ENCODE measurements at regions not wholly inside any gene's neighbourhood (a gene's known extent, or its start where the extent isn't known, plus 50 kb on each side); places are given as distances from the start of the nearest gene placed in this dataset.

GRCh38 chr13:90184355-90184754, 1163.1 kb upstream of the MIR17HG start:
- H3K27me3 Mint-ChIP-seq = no peaks in the 10 kb centered on the region
- no peaks in the 10 kb centered on the region for H3K36me3 Mint-ChIP-seq
- H3K4me1 Mint-ChIP-seq = no peaks in the 10 kb centered on the region
- no peak overlapping the region for H3K4me3 Mint-ChIP-seq
- H3K9me3 Mint-ChIP-seq = no peaks in the 10 kb centered on the region
- H3K27ac Mint-ChIP-seq = no peak overlapping the region

DNA sequence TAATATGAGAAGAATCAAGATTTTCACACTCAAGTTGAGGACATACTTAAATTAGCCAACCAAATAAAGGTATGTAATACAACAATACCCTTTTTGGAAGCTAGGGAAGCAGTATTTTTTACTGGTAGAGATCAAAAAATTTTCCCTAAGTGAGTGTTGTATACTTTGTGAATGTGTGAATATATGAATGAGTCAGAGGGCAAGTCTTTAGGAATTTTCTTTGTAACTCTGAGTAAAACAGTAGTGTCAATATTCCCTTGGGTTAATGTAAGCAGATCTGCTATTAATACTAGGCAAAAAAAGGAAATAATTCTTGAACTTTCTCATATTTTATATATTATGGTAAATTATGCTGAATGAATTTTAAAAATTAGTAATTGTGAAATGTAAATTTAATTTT, 1161.8 kb upstream of the MIR17HG start:
- Mint-ChIP-seq H3K9me3 (no peaks in the 10 kb centered on the region), H3K27ac (no peak overlapping the region)

GRCh38 chr13:90187478-90188350, 1159.8 kb upstream of the MIR17HG start:
- peaks cover 4% of the 10 kb centered on the region for H3K9me3 Mint-ChIP-seq
- H3K27me3 Mint-ChIP-seq = no peaks in the 10 kb centered on the region
- no peaks in the 10 kb centered on the region for H3K36me3 Mint-ChIP-seq
- no peak overlapping the region for H3K4me3 Mint-ChIP-seq
- H3K4me1 Mint-ChIP-seq = no peaks in the 10 kb centered on the region
- no peak overlapping the region for H3K27ac Mint-ChIP-seq

More for the DNA sequence above, 1161.8 kb upstream of the MIR17HG start:
- Mint-ChIP-seq H3K4me1 (no peaks in the 10 kb centered on the region), H3K36me3 (no peaks in the 10 kb centered on the region), H3K4me3 (no peak overlapping the region), H3K27me3 (no peaks in the 10 kb centered on the region)

DNA sequence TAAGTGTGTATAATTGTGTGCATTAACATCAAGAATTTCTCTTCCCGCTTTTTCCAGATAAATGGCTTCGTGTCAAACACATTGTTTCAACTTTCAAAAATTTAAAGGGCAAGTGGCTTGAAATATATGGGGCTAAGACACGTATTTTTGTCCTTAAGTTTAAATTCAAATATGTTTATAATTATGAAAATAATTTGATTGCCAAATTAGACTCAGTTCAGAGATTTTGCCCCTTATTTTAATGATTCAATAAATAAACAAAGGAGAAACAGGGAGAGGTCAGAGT, 1159.2 kb upstream of the MIR17HG start:
- Mint-ChIP-seq H3K4me1 (no peaks in the 10 kb centered on the region), H3K27me3 (no peaks in the 10 kb centered on the region), H3K36me3 (no peaks in the 10 kb centered on the region), H3K27ac (no peak overlapping the region), H3K9me3 (peaks cover 4% of the 10 kb centered on the region), H3K4me3 (no peak overlapping the region)

DNA sequence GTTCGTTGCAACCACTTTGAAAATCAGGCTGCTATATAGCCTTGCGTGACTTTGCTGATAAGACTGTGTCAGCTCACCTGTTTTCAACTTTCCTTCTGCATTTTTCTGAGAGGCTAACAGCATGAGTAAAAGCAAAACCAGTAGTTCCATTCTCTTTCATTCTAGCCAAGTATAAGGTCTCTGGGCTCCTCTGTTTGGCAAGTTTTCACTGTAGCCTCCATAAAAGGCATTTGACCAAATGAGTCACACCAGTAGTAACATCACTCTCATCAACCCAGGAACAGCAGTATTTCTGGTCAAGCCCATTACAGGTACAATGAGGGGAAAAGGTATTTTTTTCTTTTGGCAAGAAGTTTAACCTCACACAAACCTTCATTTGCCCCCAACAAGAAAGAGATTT, 1149.8 kb upstream of the MIR17HG start:
- Mint-ChIP-seq H3K27me3 (no peaks in the 10 kb centered on the region), H3K9me3 (peaks cover 9% of the 10 kb centered on the region), H3K4me1 (no peaks in the 10 kb centered on the region), H3K4me3 (no peak overlapping the region), H3K36me3 (no peaks in the 10 kb centered on the region), H3K27ac (no peak overlapping the region)

DNA sequence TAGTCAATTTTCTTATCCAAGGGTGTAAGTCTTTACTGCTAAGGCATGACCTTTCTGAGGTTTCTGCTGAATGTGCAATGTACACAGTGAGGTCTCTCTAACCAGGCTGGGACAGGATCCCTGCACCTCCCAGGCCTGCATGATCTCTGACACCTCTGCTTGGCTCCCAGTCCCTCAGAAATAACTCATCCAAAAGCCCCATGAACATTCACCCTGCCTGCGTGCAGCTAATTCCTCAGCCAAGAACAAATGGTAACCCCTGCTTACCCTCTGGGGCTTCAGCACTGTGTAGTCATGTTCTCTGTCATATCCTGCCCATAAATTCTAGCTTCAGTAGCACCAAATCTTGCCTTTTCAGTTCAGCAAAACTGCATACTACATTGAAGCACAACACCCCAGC, 1146.3 kb upstream of the MIR17HG start:
- no peaks in the 10 kb centered on the region for H3K36me3 Mint-ChIP-seq
- H3K27me3 Mint-ChIP-seq = no peaks in the 10 kb centered on the region
- no peak overlapping the region for H3K27ac Mint-ChIP-seq
- no peaks in the 10 kb centered on the region for H3K4me1 Mint-ChIP-seq
- H3K4me3 Mint-ChIP-seq = no peak overlapping the region
- peaks cover 2% of the 10 kb centered on the region for H3K9me3 Mint-ChIP-seq

DNA sequence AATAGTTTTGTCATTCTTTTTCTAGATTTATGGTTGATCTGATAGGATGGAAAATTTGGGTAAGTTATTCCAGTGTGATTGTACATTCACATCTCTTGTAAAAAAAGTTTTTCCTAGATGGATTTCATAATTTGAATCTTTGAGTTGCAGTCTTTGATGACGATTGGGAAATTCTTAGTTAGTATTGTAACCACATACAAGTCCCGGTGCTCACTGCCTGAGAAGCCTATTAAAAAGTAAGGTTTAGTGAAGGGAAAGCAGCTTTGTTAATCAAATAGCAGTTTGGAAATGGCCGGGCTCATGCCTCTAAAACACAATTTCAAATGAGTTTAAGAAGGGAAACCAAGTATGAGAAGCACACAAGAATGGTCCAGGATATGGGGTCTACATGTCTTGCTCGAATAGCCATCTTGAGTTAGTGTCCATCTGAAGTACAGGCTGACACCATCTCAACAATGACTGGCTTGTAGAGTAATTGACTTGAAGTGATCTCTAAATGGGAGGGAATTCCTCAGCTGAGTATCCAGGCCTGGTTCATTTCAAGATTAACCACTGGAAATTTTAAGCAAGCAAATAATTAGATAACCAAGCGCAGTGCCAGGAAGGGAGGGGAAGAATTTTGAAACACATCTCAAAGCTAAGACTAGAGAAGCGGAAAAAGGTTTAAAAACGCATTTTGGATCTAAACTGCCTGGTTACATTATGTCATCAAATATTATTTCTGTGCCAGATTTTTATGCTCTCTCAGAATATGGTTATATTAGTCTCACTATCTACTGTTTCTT, 1145.6 kb upstream of the MIR17HG start:
- no peaks in the 10 kb centered on the region for H3K36me3 Mint-ChIP-seq
- H3K27ac Mint-ChIP-seq = no peak overlapping the region
- H3K4me3 Mint-ChIP-seq = no peak overlapping the region
- no peaks in the 10 kb centered on the region for H3K9me3 Mint-ChIP-seq
- H3K27me3 Mint-ChIP-seq = no peaks in the 10 kb centered on the region
- H3K4me1 Mint-ChIP-seq = no peaks in the 10 kb centered on the region

- Mint-ChIP-seq H3K36me3 (no peaks in the 10 kb centered on the region), H3K9me3 (no peaks in the 10 kb centered on the region), H3K4me1 (no peaks in the 10 kb centered on the region), H3K27me3 (no peaks in the 10 kb centered on the region), H3K4me3 (no peak overlapping the region), H3K27ac (no peak overlapping the region)
Observed at GRCh38 chr13:90205081-90205480, 1142.4 kb upstream of the MIR17HG start.

DNA sequence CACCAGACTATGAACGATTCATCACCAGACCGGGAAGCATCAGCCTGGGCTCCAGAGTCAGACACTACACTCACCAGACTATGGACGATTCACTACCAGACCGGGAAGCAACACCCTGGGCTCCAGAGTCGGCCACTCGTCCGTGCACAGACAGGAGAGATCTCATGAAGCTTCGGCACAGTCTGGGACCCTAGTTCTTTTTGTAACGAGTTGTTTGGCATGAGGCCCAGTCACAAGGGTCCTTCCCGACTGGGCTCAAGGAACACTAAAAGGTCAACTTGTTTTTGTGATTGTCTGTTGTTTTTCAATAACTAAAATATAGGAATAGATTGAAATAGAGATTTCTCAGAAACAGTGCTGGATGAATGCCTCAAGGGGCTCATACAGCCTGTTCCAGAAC, 1141.6 kb upstream of the MIR17HG start:
- Mint-ChIP-seq H3K27me3 (no peaks in the 10 kb centered on the region), H3K9me3 (no peaks in the 10 kb centered on the region), H3K4me3 (no peak overlapping the region), H3K4me1 (no peaks in the 10 kb centered on the region), H3K27ac (no peak overlapping the region), H3K36me3 (no peaks in the 10 kb centered on the region)

DNA sequence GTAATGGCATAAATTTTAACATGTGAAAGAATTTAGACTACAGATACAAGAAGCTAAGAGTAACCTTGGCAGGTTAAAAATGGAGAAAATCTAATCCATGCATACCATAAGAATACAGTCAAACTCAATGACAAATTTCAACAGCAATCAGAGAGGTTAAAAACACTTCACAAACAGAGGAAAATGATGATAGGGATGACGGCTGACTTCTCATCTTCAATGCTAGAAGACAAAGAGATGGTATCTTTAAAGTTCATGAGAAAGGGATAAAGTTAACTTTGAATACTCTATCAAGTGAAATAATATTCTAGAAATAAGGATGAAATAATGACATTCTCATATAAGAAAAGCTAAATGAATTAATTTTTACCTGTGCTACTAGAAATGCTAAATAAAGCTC, 1130.2 kb upstream of the MIR17HG start:
- peaks cover 10% of the 10 kb centered on the region for H3K9me3 Mint-ChIP-seq
- no peaks in the 10 kb centered on the region for H3K4me1 Mint-ChIP-seq
- H3K36me3 Mint-ChIP-seq = no peaks in the 10 kb centered on the region
- no peaks in the 10 kb centered on the region for H3K27me3 Mint-ChIP-seq
- H3K4me3 Mint-ChIP-seq = no peak overlapping the region
- no peak overlapping the region for H3K27ac Mint-ChIP-seq

GRCh38 chr13:90222758-90223157, 1124.7 kb upstream of the MIR17HG start:
- H3K4me1 Mint-ChIP-seq = no peaks in the 10 kb centered on the region
- no peak overlapping the region for H3K4me3 Mint-ChIP-seq
- H3K27me3 Mint-ChIP-seq = no peaks in the 10 kb centered on the region
- peaks cover 5% of the 10 kb centered on the region for H3K9me3 Mint-ChIP-seq
- H3K36me3 Mint-ChIP-seq = no peaks in the 10 kb centered on the region
- H3K27ac Mint-ChIP-seq = no peak overlapping the region

DNA sequence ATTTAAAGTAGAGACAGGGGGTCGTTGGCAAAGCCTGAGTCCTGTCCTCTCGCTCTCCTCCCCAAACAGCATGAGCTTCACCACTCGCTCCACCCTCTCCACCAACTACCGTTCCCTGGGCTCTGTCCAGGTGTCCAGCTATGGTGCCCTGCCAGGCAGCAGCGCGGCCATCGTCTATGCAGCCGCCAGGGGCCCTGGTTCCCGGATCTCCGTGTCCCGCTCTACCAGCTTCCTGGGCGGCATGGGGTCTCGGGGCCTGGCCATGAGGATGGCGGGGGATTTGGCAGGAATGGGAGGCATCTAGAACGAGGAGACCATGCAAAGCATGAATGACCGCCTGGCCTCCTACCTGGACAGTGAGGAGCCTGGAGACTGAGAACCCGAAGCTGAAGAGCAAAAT, 1117.2 kb upstream of the MIR17HG start:
- Mint-ChIP-seq H3K9me3 (no peaks in the 10 kb centered on the region), H3K4me3 (no peak overlapping the region), H3K4me1 (no peaks in the 10 kb centered on the region), H3K27ac (no peak overlapping the region), H3K27me3 (no peaks in the 10 kb centered on the region), H3K36me3 (no peaks in the 10 kb centered on the region)

DNA sequence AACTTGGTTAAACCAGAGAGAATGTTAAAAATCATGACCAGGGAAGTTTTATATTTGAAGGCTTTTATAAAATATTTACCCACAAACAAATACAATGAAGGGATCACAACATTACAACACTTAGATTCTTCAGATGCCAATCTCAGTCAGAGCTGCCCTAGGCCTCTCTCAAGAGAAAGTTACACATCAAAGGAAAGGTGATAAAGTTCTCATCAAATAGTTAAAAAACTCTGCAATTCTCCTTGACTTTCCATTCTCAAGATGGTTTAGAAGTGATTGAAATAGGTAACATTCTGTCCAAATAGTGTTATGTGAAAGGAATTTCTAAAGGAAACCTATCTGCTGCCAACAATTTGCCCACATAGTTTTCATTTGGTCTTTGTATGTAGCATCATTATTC, 1115.2 kb upstream of the MIR17HG start:
- Mint-ChIP-seq H3K27ac (no peak overlapping the region), H3K4me1 (no peaks in the 10 kb centered on the region), H3K36me3 (no peaks in the 10 kb centered on the region), H3K27me3 (no peaks in the 10 kb centered on the region), H3K9me3 (no peaks in the 10 kb centered on the region), H3K4me3 (no peak overlapping the region)

DNA sequence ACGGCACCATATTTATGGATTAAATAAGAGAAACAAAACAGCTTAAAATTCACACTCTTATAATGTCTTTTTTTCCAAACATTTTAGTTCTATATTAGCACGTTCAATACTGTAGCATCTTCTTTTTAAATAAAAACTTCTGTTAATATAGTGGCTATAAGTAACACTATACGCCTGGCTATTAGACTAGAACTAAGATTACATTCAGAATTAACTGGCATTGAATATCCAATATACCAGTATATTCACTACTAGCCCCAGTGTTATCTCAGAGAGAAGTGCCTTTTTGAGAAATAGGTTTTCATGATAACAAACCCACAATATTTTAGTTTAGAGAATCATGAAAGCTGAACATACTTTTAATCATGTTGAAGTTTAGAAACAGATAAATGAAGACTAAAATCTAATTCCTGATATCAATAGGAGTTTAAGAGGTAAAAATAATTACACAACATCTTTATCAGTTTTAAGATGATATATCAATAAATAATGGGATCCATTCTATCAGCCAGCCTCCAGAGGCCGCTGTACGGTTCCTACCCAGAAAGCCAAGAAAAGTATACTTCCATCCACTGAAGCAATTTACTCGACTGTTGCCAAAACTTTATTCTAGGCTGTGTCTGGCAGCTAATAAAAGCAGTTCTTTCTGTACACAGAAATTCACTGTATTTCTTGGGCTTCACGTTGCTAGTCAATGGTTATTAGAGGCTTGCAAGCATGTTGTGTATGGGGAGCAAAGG, 1113.4 kb upstream of the MIR17HG start:
- no peaks in the 10 kb centered on the region for H3K27me3 Mint-ChIP-seq
- H3K27ac Mint-ChIP-seq = no peak overlapping the region
- H3K4me3 Mint-ChIP-seq = no peak overlapping the region
- no peaks in the 10 kb centered on the region for H3K36me3 Mint-ChIP-seq
- H3K9me3 Mint-ChIP-seq = peaks cover 2% of the 10 kb centered on the region
- H3K4me1 Mint-ChIP-seq = no peaks in the 10 kb centered on the region

GRCh38 chr13:90237852-90238251, 1109.6 kb upstream of the MIR17HG start:
- no peak overlapping the region for H3K27ac Mint-ChIP-seq
- no peaks in the 10 kb centered on the region for H3K4me1 Mint-ChIP-seq
- H3K4me3 Mint-ChIP-seq = no peak overlapping the region
- no peaks in the 10 kb centered on the region for H3K36me3 Mint-ChIP-seq
- H3K9me3 Mint-ChIP-seq = peaks cover 5% of the 10 kb centered on the region
- no peaks in the 10 kb centered on the region for H3K27me3 Mint-ChIP-seq

DNA sequence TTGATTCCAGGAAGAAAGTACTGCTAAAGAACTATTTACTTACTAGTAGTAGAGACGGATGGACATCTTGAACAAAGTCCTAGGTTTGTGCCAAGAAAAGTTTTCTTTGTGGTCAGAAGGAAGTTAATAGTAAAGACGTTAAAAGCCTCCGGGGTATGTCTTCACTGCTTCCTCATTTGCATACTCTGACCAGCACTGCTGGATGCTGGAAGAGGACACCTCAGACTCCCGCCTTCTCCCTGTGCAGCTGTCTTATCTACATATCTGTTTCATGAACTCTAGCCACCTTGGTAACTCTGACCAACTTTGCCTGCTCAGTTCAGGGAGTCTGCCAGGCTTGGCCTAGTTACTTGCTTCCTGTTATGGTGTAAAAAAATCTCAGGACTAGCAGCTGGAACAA, 1109.1 kb upstream of the MIR17HG start:
- Mint-ChIP-seq H3K4me1 (no peaks in the 10 kb centered on the region), H3K36me3 (no peaks in the 10 kb centered on the region)

More for the DNA sequence above, 1109.1 kb upstream of the MIR17HG start:
- peaks cover 5% of the 10 kb centered on the region for H3K9me3 Mint-ChIP-seq
- no peak overlapping the region for H3K27ac Mint-ChIP-seq
- H3K4me3 Mint-ChIP-seq = no peak overlapping the region
- H3K27me3 Mint-ChIP-seq = no peaks in the 10 kb centered on the region

All from activated naive CD4-positive, alpha-beta T cell treated with anti-CD3 and anti-CD28 coated beads, Interleukin-2, amount 50 U/mL, for 24 hours (primary cell).